SIG-M5 (cell line): ENCODE measurements at regions not wholly inside any gene's neighbourhood (a gene's known extent, or its start where the extent isn't known, plus 50 kb on each side); places are given as distances from the start of the nearest gene placed in this dataset.

ENCODE experiments used
- DNase-seq: peaks from one replicate; lab custom pipeline; 2025; lab: John Stamatoyannopoulos, UW

- no peak for DNase-seq
Observed at GRCh38 chr18:51580580-51580979, 383.1 kb upstream of the MEX3C start.

- no peak for DNase-seq
Observed at GRCh38 chr18:51582551-51582950, 385.1 kb upstream of the MEX3C start.

DNA sequence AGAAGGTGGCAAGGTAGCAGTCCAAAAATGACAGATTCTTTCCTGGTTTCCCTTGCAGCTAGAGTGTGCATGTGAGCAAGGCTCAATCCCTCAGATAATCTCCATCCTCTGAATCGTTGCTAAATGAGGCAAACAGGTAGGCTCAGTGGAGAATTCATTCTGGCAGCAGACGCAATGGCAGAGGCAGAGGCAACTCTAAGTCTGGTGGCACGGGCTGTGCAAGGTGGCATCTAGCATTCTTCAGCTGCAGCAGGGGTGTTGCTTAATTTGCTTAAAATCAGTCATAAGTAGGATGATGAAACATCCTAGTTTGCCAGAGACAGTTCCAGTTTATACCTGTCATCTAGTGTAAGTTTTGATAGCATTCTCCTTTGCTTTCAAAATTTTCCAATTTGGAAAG, 391.1 kb upstream of the MEX3C start:
- no peak for DNase-seq

DNA sequence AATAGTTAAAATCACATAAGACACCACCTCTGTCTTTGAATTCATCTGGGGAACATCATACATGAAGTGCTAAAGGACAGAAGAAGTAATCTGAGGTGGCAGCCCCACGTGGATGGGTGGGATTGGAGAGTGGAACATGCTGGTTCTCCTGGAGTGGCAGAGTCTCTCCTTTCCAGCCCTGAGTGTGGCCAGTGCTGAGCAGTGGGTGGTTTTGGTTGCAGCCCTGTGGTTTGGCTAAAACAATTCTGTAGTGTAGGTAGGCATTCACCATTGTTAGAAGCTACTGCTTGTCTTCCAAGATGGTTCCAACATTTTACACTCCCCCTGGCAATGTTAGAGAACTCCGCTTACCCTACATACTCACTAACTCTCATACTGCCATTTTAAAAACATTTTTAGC, 396.4 kb upstream of the MEX3C start:
- DNase-seq: no peak

GRCh38 chr18:51603111-51603510, 405.6 kb upstream of the MEX3C start:
- DNase-seq: no peak

DNA sequence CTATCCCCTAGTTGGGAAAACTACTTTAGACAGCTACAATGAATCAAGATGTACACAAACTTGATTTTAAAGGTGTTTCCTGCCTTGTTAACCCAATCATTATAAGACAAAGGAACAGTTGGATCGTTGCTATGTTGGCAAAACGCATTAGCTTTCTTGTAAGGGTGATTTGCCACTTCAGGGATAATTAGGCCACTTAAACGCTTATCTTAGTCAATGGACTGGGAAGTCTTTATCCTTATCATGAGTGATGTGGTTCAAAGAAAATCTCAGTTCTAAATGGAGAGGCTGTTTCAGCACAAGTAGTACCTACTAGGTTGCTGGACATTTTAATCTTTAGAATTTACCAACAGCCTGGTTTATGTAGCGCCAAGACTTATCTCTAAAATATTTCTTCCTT, 406.1 kb upstream of the MEX3C start:
- no peak for DNase-seq

- DNase-seq: no peak
Observed at GRCh38 chr18:51610481-51610880, 413.0 kb upstream of the MEX3C start.

- no peak for DNase-seq
Observed at GRCh38 chr18:51611326-51611725, 413.8 kb upstream of the MEX3C start.

DNA sequence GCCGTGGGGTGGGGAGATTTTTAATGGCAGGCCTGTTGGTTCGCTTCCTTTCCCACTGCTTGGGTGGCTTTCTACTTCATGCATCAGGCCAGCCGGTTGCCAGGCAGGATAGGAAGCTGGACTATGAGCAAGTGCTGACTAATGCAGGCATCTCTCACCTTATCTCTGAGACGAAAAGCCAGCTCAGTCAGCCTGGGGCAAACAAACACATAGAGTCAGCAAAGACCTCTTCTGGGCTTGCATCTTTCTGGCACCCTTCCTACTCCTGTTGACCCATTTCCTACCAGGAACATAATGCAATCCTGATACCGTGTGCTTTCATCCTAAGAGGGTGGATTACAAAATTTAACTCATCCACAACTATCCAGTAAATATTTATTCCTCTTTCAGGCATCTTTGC, 416.6 kb upstream of the MEX3C start:
- DNase-seq: no peak

GRCh38 chr18:51614967-51615571, 417.6 kb upstream of the MEX3C start:
- DNase-seq: no peak

DNA sequence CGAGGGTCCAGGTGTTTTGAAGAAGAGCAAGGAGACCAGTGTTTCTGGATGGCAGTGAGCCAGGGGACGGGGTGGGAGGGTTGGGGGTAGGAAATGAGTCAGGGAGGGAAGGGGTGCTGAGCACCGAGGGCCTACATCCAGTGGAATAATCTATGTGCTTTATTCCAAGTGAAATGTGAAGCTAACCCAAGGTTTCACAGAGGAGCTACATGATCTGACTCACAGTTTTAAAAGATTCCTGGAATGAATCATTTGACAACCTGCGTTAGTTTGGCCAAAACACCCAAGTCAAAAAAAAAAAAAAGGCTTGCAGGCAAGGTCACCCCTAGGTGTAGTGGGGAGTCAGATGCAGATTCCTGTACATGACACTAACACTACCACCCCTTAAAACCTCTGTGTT, 419.7 kb upstream of the MEX3C start:
- no peak for DNase-seq

DNA sequence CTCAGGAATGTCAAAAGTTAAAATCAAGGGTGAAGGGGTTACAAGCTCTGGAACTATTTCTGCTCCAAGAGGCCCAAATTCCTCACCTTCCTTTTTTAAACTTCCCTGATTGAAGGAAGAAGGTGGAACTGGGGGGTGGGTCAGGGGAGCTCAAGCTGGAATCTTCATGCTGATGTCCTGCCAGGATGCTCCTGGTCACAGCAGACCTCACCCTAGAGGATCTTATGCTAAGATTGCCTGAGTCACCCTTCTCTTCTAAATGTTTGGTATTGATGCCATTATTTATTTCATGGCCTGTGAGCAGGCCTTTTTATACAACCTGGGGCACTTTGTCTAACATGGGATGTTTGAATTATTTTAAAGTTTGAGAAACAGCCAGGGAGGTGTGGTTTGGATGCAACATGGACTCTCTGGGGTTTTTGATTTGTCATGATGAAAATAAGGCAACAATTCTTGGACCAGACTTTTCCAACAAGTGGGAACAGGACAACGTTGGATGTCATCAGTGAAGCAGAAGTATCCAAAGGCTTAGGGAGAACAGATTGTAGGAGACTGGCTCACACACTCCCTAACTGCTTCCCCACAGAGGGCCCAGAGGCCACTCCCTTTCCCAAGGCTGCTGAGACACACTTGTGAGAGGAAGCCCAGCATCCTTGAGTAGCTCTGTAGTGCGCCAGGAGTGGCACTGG, 420.2 kb upstream of the MEX3C start:
- no peak for DNase-seq

- no peak for DNase-seq
Observed at GRCh38 chr18:51619283-51619682, 421.8 kb upstream of the MEX3C start.

GRCh38 chr18:51621113-51621863, 423.8 kb upstream of the MEX3C start:
- DNase-seq: no peak

GRCh38 chr18:51621864-51622160, 424.3 kb upstream of the MEX3C start:
- DNase-seq: no peak

DNA sequence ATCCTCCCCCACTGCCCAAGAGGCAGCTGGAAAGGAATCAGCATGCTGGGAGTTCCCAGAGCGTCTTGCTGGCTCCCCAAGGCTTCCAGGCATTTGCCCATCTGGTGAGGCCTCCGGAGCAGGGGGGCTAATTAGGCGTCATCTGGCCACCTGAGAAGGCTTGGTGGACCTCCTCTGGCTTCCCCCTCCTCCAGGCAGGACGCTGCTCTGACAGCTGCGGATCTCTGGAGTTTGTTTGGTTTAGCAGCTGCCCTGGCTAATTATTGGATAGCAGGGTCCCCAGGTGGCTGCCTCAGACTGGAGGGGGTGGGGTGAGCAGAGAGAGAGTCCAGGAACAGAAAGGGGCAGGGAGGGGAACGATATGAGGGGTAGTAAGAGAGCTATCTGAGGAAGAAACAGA, 425.2 kb upstream of the MEX3C start:
- DNase-seq: no peak

- no peak for DNase-seq
Observed at GRCh38 chr18:51623653-51624052, 426.2 kb upstream of the MEX3C start.

- no peak for DNase-seq
Observed at GRCh38 chr18:51630706-51631105, 433.2 kb upstream of the MEX3C start.

DNA sequence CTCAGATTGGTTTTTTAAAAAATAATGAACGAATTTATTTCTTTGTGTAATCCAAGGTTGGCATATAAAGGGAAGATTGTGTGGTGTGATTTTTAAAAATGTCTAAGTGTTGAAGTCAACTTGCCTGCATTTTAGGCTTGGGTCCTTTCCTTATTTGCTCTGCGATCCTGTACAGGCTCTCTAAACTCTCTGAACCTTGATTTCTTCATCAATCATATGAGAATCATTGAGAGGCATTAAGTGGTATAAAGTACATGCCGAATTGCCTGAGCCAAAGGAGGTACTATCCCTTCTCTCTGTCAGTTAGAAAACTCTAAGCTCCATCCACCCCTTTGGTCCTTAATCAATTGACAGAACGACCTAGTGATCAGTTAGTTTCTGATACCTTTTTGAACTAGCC, 440.4 kb upstream of the MEX3C start:
- DNase-seq: no peak

DNA sequence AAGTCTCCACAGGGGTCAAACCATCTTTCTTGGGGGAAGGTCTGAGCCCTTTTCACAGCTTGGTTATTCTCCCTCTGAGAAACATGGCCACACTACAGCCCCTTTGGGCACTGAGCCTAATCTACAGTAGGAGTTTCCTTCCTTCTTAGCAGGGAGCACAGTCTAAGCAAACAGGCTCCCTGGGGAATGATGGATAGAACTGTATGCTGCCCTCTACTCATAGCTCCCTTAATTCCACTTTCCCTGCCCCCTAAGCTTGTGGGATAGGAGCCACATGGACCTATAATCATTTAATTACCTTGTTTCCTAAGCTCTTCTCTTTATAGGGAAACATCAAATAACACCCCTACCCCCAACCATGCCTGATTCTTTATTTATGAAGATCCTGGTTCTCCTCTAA, 442.1 kb upstream of the MEX3C start:
- no peak for DNase-seq

DNA sequence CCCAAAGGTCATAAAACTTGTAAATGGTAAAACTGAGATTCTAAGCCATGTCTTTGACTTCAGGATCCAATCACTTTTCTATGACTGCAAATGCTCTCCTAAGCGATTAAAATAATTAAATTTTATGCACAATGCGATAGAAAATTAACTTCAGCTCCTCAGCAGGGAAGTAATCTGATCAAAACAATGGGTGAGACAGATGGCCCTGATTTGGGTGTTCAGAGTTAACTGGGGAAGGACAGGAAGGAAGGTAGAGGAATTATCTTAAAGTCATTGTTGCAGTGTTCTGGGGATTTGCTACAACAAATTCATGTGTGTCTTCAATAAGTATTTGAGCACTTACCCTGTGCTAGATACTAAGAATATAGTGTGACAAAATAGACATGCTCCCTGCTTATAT, 446.0 kb upstream of the MEX3C start:
- DNase-seq: no peak

- DNase-seq: no peak
Observed at GRCh38 chr18:51645607-51646006, 448.1 kb upstream of the MEX3C start.

- no peak for DNase-seq
Observed at GRCh38 chr18:51647346-51647745, 449.9 kb upstream of the MEX3C start.

GRCh38 chr18:51647942-51648341, 450.5 kb upstream of the MEX3C start:
- DNase-seq: no peak
